ENCODE measurements at regions not wholly inside any gene's neighbourhood (a gene's known extent, or its start where the extent isn't known, plus 50 kb on each side); places are given as distances from the start of the nearest gene placed in this dataset.
A peak's percentile ranks its signal among the peaks of the same experiment; 100 is the strongest.

- DNase-seq: peak; percentile 19
These were observed 235.5 kb downstream of the BMP7 start for GRCh38 chr20:57030611-57031600.

- DNase-seq: no peak
These were observed 234.5 kb downstream of the BMP7 start for GRCh38 chr20:57031867-57032355.

GRCh38 chr20:57032847-57033246, 233.6 kb downstream of the BMP7 start:
- no peak for DNase-seq

- no peak for DNase-seq
These were observed 232.4 kb downstream of the BMP7 start for GRCh38 chr20:57034001-57034400.

- DNase-seq: no peak
These were observed 228.8 kb downstream of the BMP7 start for GRCh38 chr20:57037689-57038088.

GRCh38 chr20:57038608-57039440, 227.6 kb downstream of the BMP7 start:
- DNase-seq: no peak

GRCh38 chr20:57040466-57040865, 226.0 kb downstream of the BMP7 start:
- no peak for DNase-seq

GRCh38 chr20:57040924-57041323, 225.5 kb downstream of the BMP7 start:
- DNase-seq: no peak

GRCh38 chr20:57043091-57043490, 223.3 kb downstream of the BMP7 start:
- DNase-seq: no peak

- no peak for DNase-seq
These were observed 222.7 kb downstream of the BMP7 start for GRCh38 chr20:57043669-57044268.

- DNase-seq: no peak
These were observed 219.0 kb downstream of the BMP7 start for GRCh38 chr20:57047281-57048026.

GRCh38 chr20:57048027-57048869, 218.2 kb downstream of the BMP7 start:
- peak; percentile 27 for DNase-seq

GRCh38 chr20:57049296-57049695, 217.1 kb downstream of the BMP7 start:
- no peak for DNase-seq

GRCh38 chr20:57051096-57051495, 215.3 kb downstream of the BMP7 start:
- no peak for DNase-seq

- DNase-seq: no peak
These were observed 213.4 kb downstream of the BMP7 start for GRCh38 chr20:57053067-57053466.

GRCh38 chr20:57053793-57054552, 212.5 kb downstream of the BMP7 start:
- no peak for DNase-seq

- DNase-seq: no peak
These were observed 211.1 kb downstream of the BMP7 start for GRCh38 chr20:57055345-57055744.

GRCh38 chr20:57056651-57057050, 209.8 kb downstream of the BMP7 start:
- no peak for DNase-seq

GRCh38 chr20:57059055-57059596, 207.3 kb downstream of the BMP7 start:
- DNase-seq: no peak

Measured in right kidney (tissue), 1 donor.